ENCODE measurements at regions not wholly inside any gene's neighbourhood (a gene's known extent, or its start where the extent isn't known, plus 50 kb on each side); places are given as distances from the start of the nearest gene placed in this dataset.

DNA sequence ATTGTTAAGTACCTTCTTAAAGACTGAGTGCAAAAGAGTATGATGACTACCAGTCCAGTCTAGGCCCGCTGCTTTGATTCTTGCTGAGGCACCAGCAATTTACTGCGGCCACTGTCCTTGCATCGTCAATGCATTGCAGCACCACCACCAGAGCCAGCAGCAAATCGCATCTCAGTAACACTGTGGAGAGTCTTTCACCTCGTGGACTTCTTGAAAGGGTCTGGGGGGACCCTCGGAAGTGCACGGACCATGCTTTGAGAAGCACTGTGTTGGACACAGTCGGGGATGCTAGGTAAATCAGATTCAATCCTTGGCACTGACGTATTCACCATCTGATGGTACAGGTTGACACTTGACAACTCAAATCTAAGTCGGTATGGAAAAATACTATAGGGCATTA, 493.6 kb downstream of the RPS24 start:
- H3K27me3 ChIP-seq (ENCODE audit: low read length): peaks cover 21% of the 10 kb centered on the region; the same call in 1 of the 2 replicates
- H3K36me3 ChIP-seq (ENCODE audit: low read depth, low read length): no peaks in the 10 kb centered on the region
- intact Hi-C loops (cut with micrococcal nuclease): loop anchor here (10.0 kb wide), 1 partner anchor 538 kb away; the partner anchor contains the start of gene ZMIZ1
- no peak overlapping the region for H3K4me3 ChIP-seq (ENCODE audit: low read length)
- ATAC-seq (no peak), DNase-seq (no peak)
- no peaks in the 10 kb centered on the region for H3K9me3 ChIP-seq (ENCODE audit: low read length)
- CTCF ChIA-PET: no interaction called here
- H4K20me1 ChIP-seq (ENCODE audit: low read length): no peaks in the 10 kb centered on the region
- H3K9me2 ChIP-seq (replicated peaks; ENCODE audit: low read length): no peaks in the 10 kb centered on the region
- no peaks in the 10 kb centered on the region for H3K79me2 ChIP-seq (ENCODE audit: low read length)
- no peak overlapping the region for H2AFZ ChIP-seq (ENCODE audit: low read length)
- TF ChIP-seq EZH2 (IDR thresholded peaks at IDR 0.05; ENCODE audit: low read length, unreplicated experiment) (no peak), EZH2phosphoT487 (IDR thresholded peaks at IDR 0.05; ENCODE audit: borderline replicate concordance, low read length) (no peak)
- TF ChIP-seq, protein P1, sequence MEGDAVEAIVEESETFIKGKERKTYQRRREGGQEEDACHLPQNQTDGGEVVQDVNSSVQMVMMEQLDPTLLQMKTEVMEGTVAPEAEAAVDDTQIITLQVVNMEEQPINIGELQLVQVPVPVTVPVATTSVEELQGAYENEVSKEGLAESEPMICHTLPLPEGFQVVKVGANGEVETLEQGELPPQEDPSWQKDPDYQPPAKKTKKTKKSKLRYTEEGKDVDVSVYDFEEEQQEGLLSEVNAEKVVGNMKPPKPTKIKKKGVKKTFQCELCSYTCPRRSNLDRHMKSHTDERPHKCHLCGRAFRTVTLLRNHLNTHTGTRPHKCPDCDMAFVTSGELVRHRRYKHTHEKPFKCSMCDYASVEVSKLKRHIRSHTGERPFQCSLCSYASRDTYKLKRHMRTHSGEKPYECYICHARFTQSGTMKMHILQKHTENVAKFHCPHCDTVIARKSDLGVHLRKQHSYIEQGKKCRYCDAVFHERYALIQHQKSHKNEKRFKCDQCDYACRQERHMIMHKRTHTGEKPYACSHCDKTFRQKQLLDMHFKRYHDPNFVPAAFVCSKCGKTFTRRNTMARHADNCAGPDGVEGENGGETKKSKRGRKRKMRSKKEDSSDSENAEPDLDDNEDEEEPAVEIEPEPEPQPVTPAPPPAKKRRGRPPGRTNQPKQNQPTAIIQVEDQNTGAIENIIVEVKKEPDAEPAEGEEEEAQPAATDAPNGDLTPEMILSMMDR (conservative IDR thresholded peaks at IDR 0.05; ENCODE audit: low read depth, low read length): no peak
- POLR2A ChIA-PET (ENCODE audit: unreplicated experiment): no interaction called here
- BruUV-seq (replicated peaks): no TSS peak
- H3K4me2 ChIP-seq (ENCODE audit: low read length): no peak overlapping the region
- peaks cover 15% of the 10 kb centered on the region; the same call in 1 of the 2 replicates for H3K4me1 ChIP-seq (ENCODE audit: insufficient read depth, low read length)
- no peaks in the 10 kb centered on the region for H3F3A ChIP-seq (ENCODE audit: low read length, unreplicated experiment)
- H3K9ac ChIP-seq (ENCODE audit: low read length): no peak overlapping the region
- H3K27ac ChIP-seq (ENCODE audit: low read length): no peak overlapping the region

DNA sequence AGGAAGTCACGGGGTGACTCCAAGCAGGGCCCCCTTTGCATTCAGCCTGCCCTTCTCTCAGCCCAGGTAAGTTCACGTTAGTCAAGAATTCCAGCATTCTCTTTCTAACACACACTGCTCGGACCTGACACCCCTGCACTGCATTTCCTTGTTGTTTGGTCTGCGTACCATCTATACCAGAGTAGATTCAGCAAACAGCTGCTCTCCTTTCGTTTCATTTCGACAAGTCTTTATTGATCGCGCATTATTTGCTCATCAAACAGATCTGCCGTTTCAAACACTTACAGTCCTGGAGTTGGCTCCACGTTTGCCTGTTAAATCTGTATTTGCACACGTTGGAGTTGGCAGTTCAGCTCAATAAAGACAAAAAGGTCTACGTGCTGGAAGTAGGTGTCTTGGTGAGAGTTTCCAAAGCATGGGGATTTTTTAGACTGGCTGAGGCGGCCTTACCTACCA, 495.1 kb downstream of the RPS24 start:
- ATAC-seq (peak; percentile 37), DNase-seq (no peak)
- Histone ChIP-seq H3K79me2 (ENCODE audit: low read length) (no peaks in the 10 kb centered on the region), H3K9me3 (ENCODE audit: low read length) (no peaks in the 10 kb centered on the region), H3K4me2 (ENCODE audit: low read length) (peak overlapping the region; percentile 45), H3K36me3 (ENCODE audit: low read depth, low read length) (no peaks in the 10 kb centered on the region), H3K9me2 (replicated peaks; ENCODE audit: low read length) (no peaks in the 10 kb centered on the region), H3K27ac (ENCODE audit: low read length) (no peak overlapping the region), H3K9ac (ENCODE audit: low read length) (no peak overlapping the region), H4K20me1 (ENCODE audit: low read length) (no peaks in the 10 kb centered on the region), H2AFZ (ENCODE audit: low read length) (peak overlapping the region; percentile 56), H3F3A (ENCODE audit: low read length, unreplicated experiment) (no peaks in the 10 kb centered on the region), H3K27me3 (ENCODE audit: low read length) (peaks cover 26% of the 10 kb centered on the region; the same call in 1 of the 2 replicates), H3K4me1 (ENCODE audit: insufficient read depth, low read length) (peaks cover 7% of the 10 kb centered on the region; the same call in 1 of the 2 replicates), H3K4me3 (ENCODE audit: low read length) (peak overlapping the region; percentile 34)
- BruUV-seq (replicated peaks): no TSS peak
- ChIA-PET POLR2A (ENCODE audit: unreplicated experiment) (no interaction called here), CTCF (no interaction called here)
- intact Hi-C loops (cut with micrococcal nuclease): loop anchor here (10.0 kb wide), 1 partner anchor 536 kb away; the partner anchor contains the start of gene ZMIZ1
- TF ChIP-seq, protein P1 (conservative IDR thresholded peaks at IDR 0.05; ENCODE audit: low read depth, low read length): no peak
- TF ChIP-seq EZH2 (IDR thresholded peaks at IDR 0.05; ENCODE audit: low read length, unreplicated experiment): no peak
- no peak for TF ChIP-seq EZH2phosphoT487 (IDR thresholded peaks at IDR 0.05; ENCODE audit: borderline replicate concordance, low read length)

DNA sequence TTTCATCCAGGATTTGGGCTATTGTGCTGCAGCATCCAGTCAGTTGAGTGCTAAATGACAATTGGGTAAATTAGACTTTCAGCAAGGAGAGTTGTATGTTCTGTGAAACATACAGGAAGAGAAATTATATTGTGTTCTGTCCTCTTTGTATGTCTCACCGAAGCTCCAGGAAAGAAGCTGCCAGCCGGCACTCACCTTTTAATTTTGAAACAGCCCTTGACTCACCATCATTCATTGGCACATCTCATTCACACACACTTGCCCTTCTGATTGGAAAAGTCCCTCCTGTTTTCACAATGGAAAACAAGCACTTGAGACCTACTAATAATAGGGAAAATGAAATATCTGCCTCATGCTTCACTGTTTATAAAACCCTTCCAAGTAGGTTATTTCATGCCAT, 495.6 kb downstream of the RPS24 start:
- Histone ChIP-seq H3K9me2 (replicated peaks; ENCODE audit: low read length) (no peaks in the 10 kb centered on the region), H3K27me3 (ENCODE audit: low read length) (peaks cover 26% of the 10 kb centered on the region; the same call in 1 of the 2 replicates), H3K4me2 (ENCODE audit: low read length) (peak overlapping the region; percentile 45), H2AFZ (ENCODE audit: low read length) (peak overlapping the region; percentile 56), H3K4me3 (ENCODE audit: low read length) (peak overlapping the region; percentile 34; the same call in 1 of the 2 replicates), H3K9me3 (ENCODE audit: low read length) (no peaks in the 10 kb centered on the region), H3F3A (ENCODE audit: low read length, unreplicated experiment) (no peaks in the 10 kb centered on the region), H3K79me2 (ENCODE audit: low read length) (no peaks in the 10 kb centered on the region), H3K4me1 (ENCODE audit: insufficient read depth, low read length) (0 out of 2 replicates have a peak, but pooled peaks cover 6% of the 10 kb centered on the region), H3K27ac (ENCODE audit: low read length) (no peak overlapping the region), H3K36me3 (ENCODE audit: low read depth, low read length) (no peaks in the 10 kb centered on the region), H3K9ac (ENCODE audit: low read length) (no peak overlapping the region), H4K20me1 (ENCODE audit: low read length) (no peaks in the 10 kb centered on the region)
- BruUV-seq (replicated peaks): no TSS peak
- ChIA-PET CTCF (no interaction called here), POLR2A (ENCODE audit: unreplicated experiment) (no interaction called here)
- TF ChIP-seq EZH2phosphoT487 (IDR thresholded peaks at IDR 0.05; ENCODE audit: borderline replicate concordance, low read length): no peak
- no peak for TF ChIP-seq EZH2 (IDR thresholded peaks at IDR 0.05; ENCODE audit: low read length, unreplicated experiment)
- TF ChIP-seq, protein P1 (conservative IDR thresholded peaks at IDR 0.05; ENCODE audit: low read depth, low read length): no peak
- DNase-seq: no peak
- intact Hi-C loops (cut with micrococcal nuclease): loop anchor here (10.0 kb wide), 1 partner anchor 536 kb away; the partner anchor contains the start of gene ZMIZ1
- no peak for ATAC-seq

All from PC-3 (cell line).